DOHH2 (cell line): ENCODE measurements at regions not wholly inside any gene's neighbourhood (a gene's known extent, or its start where the extent isn't known, plus 50 kb on each side); places are given as distances from the start of the nearest gene placed in this dataset.
"Not testable (repeated sequence)": the region's sequence is repeated elsewhere in the genome, so short reads cannot be mapped to it uniquely, and the experiment has no call there.

Experiments used
- H3F3A ChIP-seq: fragments of 200-600 bp; sonication (generic), shearing (Covaris generic); 2 replicates; pipeline ENCODE4 v1.6.0; 2016; ENCODE audit warnings: antibody characterized with exemption, mild to moderate bottlenecking; ENCODE audit not compliant: control insufficient read depth, insufficient read depth
- H3K27ac ChIP-seq: fragments of 200-600 bp; sonication (generic); 2 replicates; pipeline ENCODE4 v1.5.1; 2014; ENCODE audit warnings: low read depth, mild to moderate bottlenecking, low read length, moderate library complexity
- H3K27me3 ChIP-seq: fragments of 200-600 bp; sonication (generic); 2 replicates; pipeline ENCODE4 v1.6.1; 2014; ENCODE audit warnings: mild to moderate bottlenecking, low read length, mixed read lengths; ENCODE audit not compliant: control insufficient read depth
- H3K36me3 ChIP-seq: fragments of 200-600 bp; sonication (generic); 2 replicates; pipeline ENCODE4 v1.6.1; 2014; ENCODE audit warnings: mild to moderate bottlenecking, low read length, moderate library complexity, mixed read lengths; ENCODE audit not compliant: control insufficient read depth
- H3K4me1 ChIP-seq: fragments of 200-600 bp; sonication (generic); 2 replicates; pipeline ENCODE4 v1.6.1; 2014; ENCODE audit warnings: mild to moderate bottlenecking, low read length, mixed read lengths; ENCODE audit not compliant: control insufficient read depth
- H3K4me2 ChIP-seq: fragments of 200-600 bp; sonication (generic); 2 replicates; pipeline ENCODE4 v1.6.0; 2014; ENCODE audit warnings: mild to moderate bottlenecking, low read length, moderate library complexity
- H3K4me3 ChIP-seq: fragments of 200-600 bp; sonication (generic); 2 replicates; pipeline ENCODE4 v1.5.1; 2014; ENCODE audit warnings: mild to moderate bottlenecking, low read length, mixed read lengths
- H3K79me2 ChIP-seq: fragments of 200-600 bp; sonication (generic); 2 replicates; pipeline ENCODE4 v1.6.1; 2014; ENCODE audit warnings: mild to moderate bottlenecking, low read length, mixed read lengths; ENCODE audit not compliant: control insufficient read depth
- H3K9me2 ChIP-seq: fragments of 200-600 bp; sonication (generic); replicated peaks from 2 replicates; pipeline ENCODE4 v1.6.1; 2014; ENCODE audit warnings: mild to moderate bottlenecking, low read length, mixed read lengths; ENCODE audit not compliant: control insufficient read depth
- H3K9me3 ChIP-seq: fragments of 200-600 bp; sonication (generic); 2 replicates; pipeline ENCODE4 v1.6.1; 2014; ENCODE audit warnings: antibody characterized with exemption, low read length, mixed read lengths; ENCODE audit not compliant: control insufficient read depth, insufficient read depth
- H4K20me1 ChIP-seq: fragments of 200-600 bp; sonication (generic); 2 replicates; pipeline ENCODE4 v1.6.0; 2014; ENCODE audit warnings: low read depth, mild to moderate bottlenecking, antibody characterized with exemption, low read length, moderate library complexity; ENCODE audit not compliant: control insufficient read depth, insufficient read depth
- CTCF ChIP-seq: fragments of 200-600 bp; sonication (generic); IDR thresholded peaks from one replicate; pipeline ENCODE4 v1.5.1; 2014; ENCODE audit warnings: antibody characterized with exemption, mild to moderate bottlenecking, low read depth, low read length; ENCODE audit not compliant: poor library complexity, severe bottlenecking
- EZH2phosphoT487 ChIP-seq: fragments of 200-600 bp; sonication (generic); IDR thresholded peaks from 2 replicates; pipeline ENCODE4 v1.6.1; 2017; ENCODE audit warnings: borderline replicate concordance, mild to moderate bottlenecking, antibody characterized with exemption, low read length, moderate library complexity, mixed read lengths

GRCh38 chr13:83085186-83085900 is 796.9 kb downstream of the SLITRK1 start:
- Histone ChIP-seq H4K20me1 (no peaks in the 10 kb centered on the region), H3K9me3 (peaks cover 4% of the 10 kb centered on the region; the same call in 1 of the 2 replicates), H3K4me2 (no peak overlapping the region), H3K79me2 (no peaks in the 10 kb centered on the region), H3K9me2 (no peaks in the 10 kb centered on the region), H3K4me3 (no peak overlapping the region), H3F3A (no peaks in the 10 kb centered on the region), H3K27ac (no peak overlapping the region), H3K4me1 (no peaks in the 10 kb centered on the region), H3K27me3 (no peaks in the 10 kb centered on the region), H3K36me3 (no peaks in the 10 kb centered on the region)
- TF ChIP-seq CTCF, result no peak
- TF ChIP-seq EZH2phosphoT487, result no peak

- no peaks in the 10 kb centered on the region for H3K27me3 ChIP-seq
These were observed 804.8 kb downstream of the SLITRK1 start for GRCh38 chr13:83077499-83077898.

GRCh38 chr13:83073930-83074329 is 808.3 kb downstream of the SLITRK1 start:
- not testable (repeated sequence) for H3K79me2 ChIP-seq, H3K4me2 ChIP-seq, H3K36me3 ChIP-seq, H3K9me2 ChIP-seq, H3K4me1 ChIP-seq, H3F3A ChIP-seq, H3K27me3 ChIP-seq, H3K27ac ChIP-seq, H3K4me3 ChIP-seq, H4K20me1 ChIP-seq
- 0 out of 2 replicates have a peak, but pooled peaks cover 14% of the 10 kb centered on the region for H3K9me3 ChIP-seq

More at GRCh38 chr13:83077499-83077898, 804.8 kb downstream of the SLITRK1 start:
- H3K4me2 ChIP-seq, result no peak overlapping the region
- H3K27ac ChIP-seq, result no peak overlapping the region
- H4K20me1 ChIP-seq, result no peaks in the 10 kb centered on the region
- H3K36me3 ChIP-seq, result no peaks in the 10 kb centered on the region
- no peaks in the 10 kb centered on the region for H3F3A ChIP-seq
- no peaks in the 10 kb centered on the region for H3K9me2 ChIP-seq
- H3K4me3 ChIP-seq, result no peak overlapping the region
- TF ChIP-seq EZH2phosphoT487, result no peak
- TF ChIP-seq CTCF, result no peak
- H3K79me2 ChIP-seq, result no peaks in the 10 kb centered on the region
- no peaks in the 10 kb centered on the region for H3K4me1 ChIP-seq
- H3K9me3 ChIP-seq, result 0 out of 2 replicates have a peak, but pooled peaks cover 5% of the 10 kb centered on the region

- Histone ChIP-seq H3K27ac (no peak overlapping the region), H3K9me2 (no peaks in the 10 kb centered on the region), H3F3A (no peaks in the 10 kb centered on the region), H3K4me3 (no peak overlapping the region), H4K20me1 (no peaks in the 10 kb centered on the region), H3K79me2 (no peaks in the 10 kb centered on the region), H3K9me3 (no peaks in the 10 kb centered on the region), H3K27me3 (no peaks in the 10 kb centered on the region), H3K36me3 (no peaks in the 10 kb centered on the region), H3K4me2 (no peak overlapping the region), H3K4me1 (no peaks in the 10 kb centered on the region)
- no peak for TF ChIP-seq CTCF
- no peak for TF ChIP-seq EZH2phosphoT487
These were observed 817.2 kb downstream of the SLITRK1 start for GRCh38 chr13:83065108-83065507.
